H1 (cell line): ENCODE measurements at regions not wholly inside any gene's neighbourhood (a gene's known extent, or its start where the extent isn't known, plus 50 kb on each side); places are given as distances from the start of the nearest gene placed in this dataset.

Experiments
- CTCF ChIA-PET: fragments of 300-600 bp; sonication (Branson Sonifier 250); formaldehyde crosslinking; loops from one replicate; lab custom pipeline; 2021; ENCODE audit not compliant: partially characterized antibody; lab: Charles Lee
- POLR2A ChIA-PET: fragments of 300-600 bp; sonication (Branson Sonifier 250); formaldehyde crosslinking; loops from one replicate; lab custom pipeline; 2021; ENCODE audit warnings: inconsistent platforms; ENCODE audit not compliant: partially characterized antibody; lab: Charles Lee
- DNase-seq, 2 experiments: peaks; one replicate each; pipeline versions ENCODE4 v3.0.0 to v3.0.0-alpha.2; 2010 to 2022; ENCODE audit warnings: low spot score in 2 of 2, low read depth in 1 of 2, mixed read lengths in 1 of 2
- FAIRE-seq: peaks from 2 replicates; lab custom pipeline; 2011; peaks lifted over from hg19 to GRCh38; lab: Jason Lieb, UNC
- H2AFZ ChIP-seq: 2 replicates; pipeline ENCODE4 v1.8.1; 2012; ENCODE audit warnings: low read length, inconsistent platforms
- H2AK5ac ChIP-seq: 2 replicates; pipeline ENCODE4 v1.6.1; 2013; ENCODE audit warnings: low read depth, low read length
- H2BK120ac ChIP-seq: replicated peaks from 2 replicates; pipeline ENCODE3; 2013; ENCODE audit warnings: low read depth, low read length, inconsistent platforms
- H2BK12ac ChIP-seq: 2 replicates; pipeline ENCODE4 v1.6.1; 2013; ENCODE audit warnings: low read depth, low read length
- H2BK15ac ChIP-seq: 2 replicates; pipeline ENCODE4 v1.6.1; 2013; ENCODE audit warnings: low read length
- H2BK20ac ChIP-seq: 2 replicates; pipeline ENCODE4 v1.6.1; 2013; ENCODE audit warnings: low read length
- H2BK5ac ChIP-seq: 2 replicates; pipeline ENCODE4 v1.6.1; 2013; ENCODE audit warnings: low read depth, low read length
- H3K14ac ChIP-seq: 2 replicates; pipeline ENCODE4 v1.6.1; 2013; ENCODE audit warnings: inconsistent platforms; ENCODE audit not compliant: insufficient read length
- H3K18ac ChIP-seq: 2 replicates; pipeline ENCODE4 v1.6.1; 2013; ENCODE audit warnings: low read length; ENCODE audit errors: extremely low read depth
- H3K23ac ChIP-seq: 2 replicates; pipeline ENCODE4 v1.6.1; 2013; ENCODE audit warnings: inconsistent platforms; ENCODE audit not compliant: insufficient read length
- H3K23me2 ChIP-seq: 2 replicates; pipeline ENCODE4 v1.6.1; 2013; ENCODE audit warnings: low read depth, low read length
- H3K27ac ChIP-seq: 2 replicates; pipeline ENCODE4 v1.6.1; 2011; ENCODE audit warnings: low read depth, low read length, inconsistent platforms
- H3K27me3 ChIP-seq, 4 experiments: replicated peaks in 1 of 4; 1 replicate in 1 of 4; 2 replicates in 3 of 4; pipeline versions ENCODE4 v1.6.1 to v1.8.1; 2011 to 2013; ENCODE audit warnings: low read length in 3 of 4, mild to moderate bottlenecking in 3 of 4, inconsistent platforms in 2 of 4, mixed read lengths in 2 of 4, moderate library complexity in 1 of 4; ENCODE audit not compliant: control insufficient read depth in 3 of 4, insufficient read depth in 3 of 4; ENCODE audit errors: extremely low read depth in 1 of 4
- H3K36me3 ChIP-seq, 4 experiments: 2 replicates each; pipeline versions ENCODE4 v1.6.1 to v1.8.1; 2011 to 2013; ENCODE audit warnings: mild to moderate bottlenecking in 4 of 4, low read length in 3 of 4, moderate library complexity in 2 of 4, control low read depth in 1 of 4, inconsistent platforms in 1 of 4; ENCODE audit not compliant: insufficient read depth in 4 of 4, control insufficient read depth in 2 of 4
- H3K4ac ChIP-seq: replicated peaks from 2 replicates; pipeline ENCODE3; 2013; ENCODE audit warnings: low read length, low read depth, mixed read lengths, inconsistent platforms; ENCODE audit not compliant: insufficient read length
- H3K4me1 ChIP-seq, 4 experiments: replicated peaks in 1 of 4; 1 replicate in 1 of 4; 2 replicates in 3 of 4; pipeline versions ENCODE4 v1.6.1 to v1.8.1; 2011 to 2013; ENCODE audit warnings: low read length in 3 of 4, inconsistent platforms in 2 of 4, mixed read lengths in 1 of 4; ENCODE audit not compliant: insufficient read depth in 4 of 4, control insufficient read depth in 3 of 4
- H3K4me2 ChIP-seq, 2 experiments: 2 replicates each; pipeline versions ENCODE4 v1.6.1 to v1.8.1; 2011 to 2013; ENCODE audit warnings: low read depth in 2 of 2, low read length in 2 of 2, control low read depth in 1 of 2, inconsistent platforms in 1 of 2, mild to moderate bottlenecking in 1 of 2; ENCODE audit not compliant: insufficient read depth in 1 of 2
- H3K4me3 ChIP-seq, 4 experiments: fragments of 200-600, 300-600 bp in 1 of 4; sonication (generic), shearing (Covaris generic), sonication (Bioruptor Twin) in 1 of 4; 2 replicates each; pipeline versions ENCODE4 v1.5.1 to v1.8.1; 2011 to 2016; ENCODE audit warnings: low read length in 4 of 4, low read depth in 3 of 4, control low read depth in 2 of 4, inconsistent platforms in 2 of 4, mild to moderate bottlenecking in 2 of 4, mixed read lengths in 1 of 4, moderate library complexity in 1 of 4; ENCODE audit not compliant: insufficient read depth in 2 of 4; ENCODE audit errors: extremely low read depth in 1 of 4
- H3K56ac ChIP-seq: replicated peaks from 2 replicates; pipeline ENCODE3; 2013; ENCODE audit warnings: low read depth, mild to moderate bottlenecking, mixed read lengths, low read length, inconsistent platforms; ENCODE audit not compliant: insufficient read length
- H3K79me1 ChIP-seq: 2 replicates; pipeline ENCODE4 v1.6.1; 2013; ENCODE audit warnings: low read depth, low read length, control low read depth
- H3K79me2 ChIP-seq, 2 experiments: 2 replicates each; pipeline versions ENCODE4 v1.6.1 to v1.8.1; 2012 to 2013; ENCODE audit warnings: low read length in 2 of 2, mild to moderate bottlenecking in 2 of 2, inconsistent platforms in 1 of 2; ENCODE audit not compliant: insufficient read depth in 2 of 2, control insufficient read depth in 1 of 2
- H3K9ac ChIP-seq, 4 experiments: replicated peaks in 1 of 4; 1 replicate in 1 of 4; 2 replicates in 3 of 4; pipeline versions ENCODE4 v1.6.1 to v1.8.1; 2011 to 2013; ENCODE audit warnings: low read depth in 3 of 4, low read length in 3 of 4, control low read depth in 2 of 4, mild to moderate bottlenecking in 2 of 4, moderate library complexity in 2 of 4, inconsistent platforms in 1 of 4; ENCODE audit errors: extremely low read depth in 1 of 4
- H3K9me3 ChIP-seq, 2 experiments: 2 replicates each; pipeline versions ENCODE4 v1.6.1 to v1.8.1; 2012 to 2013; ENCODE audit warnings: mild to moderate bottlenecking in 2 of 2, moderate library complexity in 2 of 2, control low read depth in 1 of 2, inconsistent platforms in 1 of 2, low read depth in 1 of 2, low read length in 1 of 2, mixed read lengths in 1 of 2; ENCODE audit not compliant: insufficient read depth in 2 of 2
- H4K20me1 ChIP-seq, 2 experiments: replicated peaks in 1 of 2; 2 replicates each; pipeline versions ENCODE3 to v1.8.1; 2011 to 2013; ENCODE audit warnings: inconsistent platforms in 2 of 2, low read length in 2 of 2, mild to moderate bottlenecking in 1 of 2; ENCODE audit not compliant: insufficient read depth in 2 of 2, control insufficient read depth in 1 of 2
- H4K5ac ChIP-seq: 2 replicates; pipeline ENCODE4 v1.6.1; 2013; ENCODE audit warnings: low read length, low read depth, mixed read lengths, inconsistent platforms; ENCODE audit not compliant: insufficient read length
- H4K8ac ChIP-seq: 2 replicates; pipeline ENCODE4 v1.8.0; 2013; ENCODE audit warnings: mild to moderate bottlenecking, moderate library complexity, low read length, inconsistent platforms; ENCODE audit not compliant: insufficient read depth; ENCODE audit errors: extremely low read depth
- H4K91ac ChIP-seq: replicated peaks from 2 replicates; pipeline ENCODE3; 2013; ENCODE audit warnings: low read length, mixed read lengths, inconsistent platforms; ENCODE audit not compliant: insufficient read length
- KDM4A ChIP-seq: IDR thresholded peaks from one replicate; pipeline ENCODE4 v1.7.1; 2012; ENCODE audit warnings: low read depth, mild to moderate bottlenecking, moderate library complexity, low read length, inconsistent platforms; ENCODE audit not compliant: severe bottlenecking
- KDM5A ChIP-seq: fragments of 200-600 bp; IDR thresholded peaks from 2 replicates; pipeline ENCODE4 v1.7.1; 2012; ENCODE audit warnings: mild to moderate bottlenecking, low read length, inconsistent platforms, mixed read lengths
- MAFK ChIP-seq: IDR thresholded peaks from 2 replicates; pipeline ENCODE4 v1.6.1; 2012; ENCODE audit warnings: low read depth, mild to moderate bottlenecking, improper control_type of control experiment, low read length
- SAP30 ChIP-seq: fragments of 300-600 bp; sonication (generic); IDR thresholded peaks from 2 replicates; pipeline ENCODE4 v1.7.1; 2012; ENCODE audit warnings: low read length, moderate library complexity, mild to moderate bottlenecking, inconsistent platforms; ENCODE audit not compliant: insufficient read depth, insufficient replicate concordance
- ZNF274 ChIP-seq: IDR thresholded peaks from 2 replicates; pipeline ENCODE4 v1.7.0; 2012; ENCODE audit warnings: low read length, borderline replicate concordance; ENCODE audit errors: extremely low read depth
- whole genome bisulfite sequencing, 2 experiments: shearing (Covaris generic) in 1 of 2; methylation state at CpG; one replicate each; pipeline versions ENCODE4 v1.1.6 to v1.1.7; 2013 to 2015; ENCODE audit warnings: low lambda C conversion rate in 2 of 2, mixed read lengths in 2 of 2, inconsistent platforms in 1 of 2, low coverage in 1 of 2, missing lambda C conversion rate in 1 of 2; ENCODE audit not compliant: insufficient replicate concordance in 2 of 2, insufficient coverage in 1 of 2, insufficient read length in 1 of 2; ENCODE audit errors: extremely low coverage in 1 of 2, missing lambda C conversion rate in 1 of 2; 5-methylcytosine and 5-hydroxymethylcytosine counted together

DNA sequence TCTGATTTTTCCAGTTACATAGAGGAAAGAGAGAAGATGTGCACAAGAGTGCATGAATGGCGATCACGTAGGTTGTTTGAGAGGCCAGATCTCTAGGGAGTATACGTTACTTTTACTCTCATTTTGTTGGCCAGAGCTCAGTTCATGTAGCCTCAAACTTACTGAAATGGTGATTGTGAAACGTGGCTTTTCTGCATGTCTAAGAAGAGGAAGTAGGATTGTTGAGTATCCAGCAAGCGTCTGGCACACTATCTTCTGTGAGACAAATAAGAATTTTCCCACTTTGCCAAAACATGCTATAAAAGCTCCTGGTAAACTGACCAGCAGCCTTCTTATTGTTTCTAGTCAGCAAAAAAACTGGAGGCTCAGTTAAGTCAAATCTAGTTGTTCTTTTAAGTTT lies 264.5 kb upstream of the EMCN start:
- FAIRE-seq, result no peak
- no peak overlapping the region for H3K27ac ChIP-seq

More for the DNA sequence above, 264.5 kb upstream of the EMCN start:
- Histone ChIP-seq H3K56ac (no peak overlapping the region), H3K9me3 (peaks cover 4 to 5% of the 10 kb centered on the region in 2 experiments; a peak in 1 of 4 replicates), H3K18ac (no peak overlapping the region), H2AK5ac (no peak overlapping the region), H3K79me1 (no peaks in the 10 kb centered on the region), H2BK15ac (no peak overlapping the region), H3K4me3 (no peak overlapping the region), H3K36me3 (no peaks in the 10 kb centered on the region), H3K79me2 (no peaks in the 10 kb centered on the region), H4K5ac (no peak overlapping the region), H3K14ac (no peak overlapping the region), H3K23ac (no peak overlapping the region), H3K4me1 (no peaks in the 10 kb centered on the region), H2BK12ac (no peak overlapping the region), H4K91ac (no peak overlapping the region), H2BK5ac (no peak overlapping the region), H3K4ac (no peak overlapping the region), H4K20me1 (no peaks in the 10 kb centered on the region), H3K4me2 (no peak overlapping the region), H3K27me3 (no peaks in the 10 kb centered on the region), H2AFZ (no peak overlapping the region), H2BK120ac (no peak overlapping the region), H4K8ac (no peak overlapping the region), H2BK20ac (no peak overlapping the region), H3K9ac (no peak overlapping the region), H3K23me2 (no peaks in the 10 kb centered on the region)
- WGBS, 2 experiments, result 90% methylated on average over 5 of the region's 5 CpGs; no CpG with 5 or more reads in 1 of the 2 experiments
- POLR2A ChIA-PET, result no interaction called here
- CTCF ChIA-PET, result no interaction called here
- DNase-seq, result no peak
- no peak for TF ChIP-seq SAP30
- no peak for TF ChIP-seq ZNF274
- TF ChIP-seq MAFK, result no peak
- TF ChIP-seq KDM5A, result no peak
- no peak for TF ChIP-seq KDM4A
